ENCODE measurements at regions not wholly inside any gene's neighbourhood (a gene's known extent, or its start where the extent isn't known, plus 50 kb on each side); places are given as distances from the start of the nearest gene placed in this dataset.

GRCh38 chr3:76653640-76654251 lies 386.2 kb upstream of the ROBO2 start:
- TF ChIP-seq CTCF (IDR thresholded peaks at IDR 0.05): no peak
- Histone ChIP-seq H3K9ac (ENCODE audit: low read depth in 2 of 2, low read length in 2 of 2) (no peak overlapping the region), H3K4me1 (no peaks in the 10 kb centered on the region), H3K36me3 (no peaks in the 10 kb centered on the region), H3K27me3 (no peaks in the 10 kb centered on the region), H3K9me3 (no peaks in the 10 kb centered on the region), H3K27ac (no peak overlapping the region), H3K4me3 (no peak overlapping the region)
- DNase-seq: no peak
- intact Hi-C loops (cut with DNase I): no loop called here

- Histone ChIP-seq H3K4me3 (no peak overlapping the region), H3K9me3 (no peaks in the 10 kb centered on the region), H3K36me3 (no peaks in the 10 kb centered on the region), H3K27ac (no peak overlapping the region), H3K27me3 (no peaks in the 10 kb centered on the region), H3K9ac (ENCODE audit: low read depth in 2 of 2, low read length in 2 of 2) (no peak overlapping the region), H3K4me1 (no peaks in the 10 kb centered on the region)
- TF ChIP-seq CTCF (IDR thresholded peaks at IDR 0.05): no peak
- DNase-seq: no peak
- intact Hi-C loops (cut with DNase I): no loop called here
These were observed 383.3 kb upstream of the ROBO2 start for GRCh38 chr3:76656531-76657070.

- Histone ChIP-seq H3K9ac (ENCODE audit: low read depth in 2 of 2, low read length in 2 of 2) (no peak overlapping the region), H3K9me3 (no peaks in the 10 kb centered on the region), H3K27me3 (no peaks in the 10 kb centered on the region), H3K4me1 (no peaks in the 10 kb centered on the region), H3K36me3 (no peaks in the 10 kb centered on the region), H3K27ac (no peak overlapping the region), H3K4me3 (no peak overlapping the region)
- no peak for DNase-seq
- intact Hi-C loops (cut with DNase I): no loop called here
- TF ChIP-seq CTCF (IDR thresholded peaks at IDR 0.05): no peak
These were observed 382.0 kb upstream of the ROBO2 start for GRCh38 chr3:76657909-76658308.

GRCh38 chr3:76661527-76662250 lies 378.2 kb upstream of the ROBO2 start:
- no peak overlapping the region for H3K9ac ChIP-seq (ENCODE audit: low read depth in 2 of 2, low read length in 2 of 2)
- intact Hi-C loops (cut with DNase I): no loop called here
- no peak overlapping the region for H3K27ac ChIP-seq
- no peak overlapping the region for H3K4me3 ChIP-seq
- H3K27me3 ChIP-seq: no peaks in the 10 kb centered on the region
- no peaks in the 10 kb centered on the region for H3K36me3 ChIP-seq
- H3K4me1 ChIP-seq: no peaks in the 10 kb centered on the region
- no peak for TF ChIP-seq CTCF (IDR thresholded peaks at IDR 0.05)
- no peak for DNase-seq
- no peaks in the 10 kb centered on the region for H3K9me3 ChIP-seq

- H3K36me3 ChIP-seq: no peaks in the 10 kb centered on the region
- DNase-seq: no peak
- H3K27me3 ChIP-seq: no peaks in the 10 kb centered on the region
- H3K27ac ChIP-seq: no peak overlapping the region
- H3K4me1 ChIP-seq: no peaks in the 10 kb centered on the region
- intact Hi-C loops (cut with DNase I): no loop called here
- H3K4me3 ChIP-seq: no peak overlapping the region
- H3K9me3 ChIP-seq: no peaks in the 10 kb centered on the region
- TF ChIP-seq CTCF (IDR thresholded peaks at IDR 0.05): no peak
- no peak overlapping the region for H3K9ac ChIP-seq (ENCODE audit: low read depth in 2 of 2, low read length in 2 of 2)
These were observed 375.1 kb upstream of the ROBO2 start for GRCh38 chr3:76664816-76665215.

Data from colonic mucosa (tissue), 4 donors.